ENCODE measurements at regions not wholly inside any gene's neighbourhood (a gene's known extent, or its start where the extent isn't known, plus 50 kb on each side); places are given as distances from the start of the nearest gene placed in this dataset.

- CTCF ChIA-PET (ENCODE audit: partially characterized antibody) = no interaction called here
- Histone ChIP-seq H3K9ac (replicated peaks in 1 of 4; ENCODE audit: extremely low read depth in 1 of 4, low read depth in 3 of 4, low read length in 3 of 4) (no peak overlapping the region), H3K23me2 (ENCODE audit: low read depth, low read length) (no peaks in the 10 kb centered on the region), H2AFZ (ENCODE audit: low read length) (no peak overlapping the region), H3K23ac (ENCODE audit: insufficient read length) (no peak overlapping the region), H2BK15ac (ENCODE audit: low read length) (no peak overlapping the region), H3K4ac (replicated peaks; ENCODE audit: insufficient read length, low read depth, low read length) (no peak overlapping the region), H3K18ac (ENCODE audit: extremely low read depth, low read length) (no peak overlapping the region), H3K36me3 (ENCODE audit: control insufficient read depth in 2 of 4, insufficient read depth in 4 of 4, low read length in 3 of 4) (no peaks in the 10 kb centered on the region; a peak in 1 of 8 replicates), H2BK5ac (ENCODE audit: low read depth, low read length) (no peak overlapping the region), H3K4me3 (ENCODE audit: extremely low read depth in 1 of 4, insufficient read depth in 2 of 4, low read depth in 3 of 4, low read length in 4 of 4) (no peak overlapping the region), H2BK12ac (ENCODE audit: low read depth, low read length) (no peak overlapping the region), H4K20me1 (replicated peaks in 1 of 2; ENCODE audit: control insufficient read depth in 1 of 2, insufficient read depth in 2 of 2, low read length in 2 of 2) (no peaks in the 10 kb centered on the region), H4K91ac (replicated peaks; ENCODE audit: insufficient read length, low read length) (no peak overlapping the region), H2AK5ac (ENCODE audit: low read depth, low read length) (no peak overlapping the region), H3K27ac (ENCODE audit: low read depth, low read length) (no peak overlapping the region), H3K56ac (replicated peaks; ENCODE audit: insufficient read length, low read depth, low read length) (no peak overlapping the region), H2BK20ac (ENCODE audit: low read length) (no peak overlapping the region), H3K4me1 (replicated peaks in 1 of 4; ENCODE audit: control insufficient read depth in 3 of 4, insufficient read depth in 4 of 4, low read length in 3 of 4) (no peaks in the 10 kb centered on the region), H3K9me3 (ENCODE audit: insufficient read depth in 2 of 2, low read depth in 1 of 2, low read length in 1 of 2) (no peaks in the 10 kb centered on the region), H3K79me1 (ENCODE audit: low read depth, low read length) (no peaks in the 10 kb centered on the region), H2BK120ac (replicated peaks; ENCODE audit: low read depth, low read length) (no peak overlapping the region), H3K79me2 (ENCODE audit: control insufficient read depth in 1 of 2, insufficient read depth in 2 of 2, low read length in 2 of 2) (no peaks in the 10 kb centered on the region), H3K14ac (ENCODE audit: insufficient read length) (no peak overlapping the region), H4K5ac (ENCODE audit: insufficient read length, low read depth, low read length) (no peak overlapping the region), H3K4me2 (ENCODE audit: insufficient read depth in 1 of 2, low read depth in 2 of 2, low read length in 2 of 2) (no peak overlapping the region), H4K8ac (ENCODE audit: extremely low read depth, insufficient read depth, low read length) (no peak overlapping the region), H3K27me3 (replicated peaks in 1 of 4; ENCODE audit: control insufficient read depth in 3 of 4, extremely low read depth in 1 of 4, insufficient read depth in 3 of 4, low read length in 3 of 4) (no peaks in the 10 kb centered on the region)
- TF ChIP-seq RNF2 (IDR thresholded peaks at IDR 0.05; ENCODE audit: borderline replicate concordance, low read depth, low read length, missing control alignments, poor library complexity, severe bottlenecking) = no peak
- no peak for TF ChIP-seq SIRT6 (IDR thresholded peaks at IDR 0.05; ENCODE audit: low read length)
- no peak for TF ChIP-seq EGR1 (IDR thresholded peaks at IDR 0.05; ENCODE audit: borderline replicate concordance, low read depth, low read length)
- no peak for TF ChIP-seq SP1 (IDR thresholded peaks at IDR 0.05; ENCODE audit: low read depth, low read length)
- no peak for TF ChIP-seq CTBP2 (IDR thresholded peaks at IDR 0.05; ENCODE audit: borderline replicate concordance, insufficient read depth, insufficient read length, low read length)
- no peak for TF ChIP-seq JUND (IDR thresholded peaks at IDR 0.05; ENCODE audit: low read length)
- no peak for TF ChIP-seq BCL11A (IDR thresholded peaks at IDR 0.05; ENCODE audit: low read depth in 2 of 2, low read length in 2 of 2)
- no peak for TF ChIP-seq MAX (IDR thresholded peaks at IDR 0.05)
- TF ChIP-seq RXRA (IDR thresholded peaks at IDR 0.05; ENCODE audit: insufficient read depth, low read depth, low read length) = no peak
- TF ChIP-seq CBX8 (IDR thresholded peaks at IDR 0.05; ENCODE audit: borderline replicate concordance, low read depth, low read length) = no peak
- no peak for TF ChIP-seq E2F6 (IDR thresholded peaks at IDR 0.05)
- 84% methylated on average over 3 of the region's 3 CpGs; no CpG with 5 or more reads in 1 of the 2 experiments for WGBS, 2 experiments (ENCODE audit: extremely low coverage in 1 of 2, insufficient coverage in 1 of 2, insufficient read length in 1 of 2, insufficient replicate concordance in 2 of 2, low coverage in 1 of 2, low lambda C conversion rate in 2 of 2, missing lambda C conversion rate in 1 of 2)
- POLR2A ChIA-PET (ENCODE audit: partially characterized antibody) = no interaction called here
- FAIRE-seq = no peak
- DNase-seq (ENCODE audit: low read depth in 1 of 2, low spot score in 2 of 2) = no peak
Observed at GRCh38 chr3:20873235-20873634, 687.2 kb upstream of the SGO1 start.
